A673 (cell line): ENCODE measurements at regions not wholly inside any gene's neighbourhood (a gene's known extent, or its start where the extent isn't known, plus 50 kb on each side); places are given as distances from the start of the nearest gene placed in this dataset.

Experiments
- EZH2 ChIP-seq: fragments of 200-600 bp; sonication (generic); IDR thresholded peaks from 2 replicates; pipeline ENCODE4 v1.6.1; 2017; ENCODE audit warnings: borderline replicate concordance, low read depth, mild to moderate bottlenecking, mixed read lengths, antibody characterized with exemption, low read length; ENCODE audit not compliant: poor library complexity, severe bottlenecking
- TF ChIP-seq, protein P1 (sequence below): fragments of 300-800, 200-600 bp; sonication (generic); conservative IDR thresholded peaks from 2 replicates; pipeline ENCODE4 v1.5.1; 2017; ENCODE audit warnings: low read depth, mild to moderate bottlenecking, antibody characterized with exemption, low read length, moderate library complexity, mixed read lengths

DNA sequence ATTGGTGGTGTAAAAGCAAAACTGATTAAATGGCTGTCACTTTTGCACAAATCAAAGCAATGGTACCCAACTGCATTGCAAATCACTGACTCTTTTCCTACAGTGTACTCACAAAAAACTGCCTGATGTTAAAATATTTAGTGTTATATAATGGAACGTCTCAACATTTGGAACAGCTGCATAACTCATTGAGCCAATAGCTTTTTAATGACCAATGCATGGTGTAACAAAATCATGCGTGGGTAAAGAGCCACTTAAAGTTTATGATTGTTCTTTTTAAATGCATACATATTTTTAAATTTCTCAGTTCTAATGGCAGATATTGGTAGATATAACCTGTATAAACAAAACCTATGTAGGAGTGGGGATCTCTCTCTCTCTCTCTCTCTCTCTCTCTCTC is 204.0 kb upstream of the MPHOSPH6 start:
- TF ChIP-seq, protein P1, sequence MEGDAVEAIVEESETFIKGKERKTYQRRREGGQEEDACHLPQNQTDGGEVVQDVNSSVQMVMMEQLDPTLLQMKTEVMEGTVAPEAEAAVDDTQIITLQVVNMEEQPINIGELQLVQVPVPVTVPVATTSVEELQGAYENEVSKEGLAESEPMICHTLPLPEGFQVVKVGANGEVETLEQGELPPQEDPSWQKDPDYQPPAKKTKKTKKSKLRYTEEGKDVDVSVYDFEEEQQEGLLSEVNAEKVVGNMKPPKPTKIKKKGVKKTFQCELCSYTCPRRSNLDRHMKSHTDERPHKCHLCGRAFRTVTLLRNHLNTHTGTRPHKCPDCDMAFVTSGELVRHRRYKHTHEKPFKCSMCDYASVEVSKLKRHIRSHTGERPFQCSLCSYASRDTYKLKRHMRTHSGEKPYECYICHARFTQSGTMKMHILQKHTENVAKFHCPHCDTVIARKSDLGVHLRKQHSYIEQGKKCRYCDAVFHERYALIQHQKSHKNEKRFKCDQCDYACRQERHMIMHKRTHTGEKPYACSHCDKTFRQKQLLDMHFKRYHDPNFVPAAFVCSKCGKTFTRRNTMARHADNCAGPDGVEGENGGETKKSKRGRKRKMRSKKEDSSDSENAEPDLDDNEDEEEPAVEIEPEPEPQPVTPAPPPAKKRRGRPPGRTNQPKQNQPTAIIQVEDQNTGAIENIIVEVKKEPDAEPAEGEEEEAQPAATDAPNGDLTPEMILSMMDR, result no peak
- TF ChIP-seq EZH2, result no peak
